ENCODE measurements at regions not wholly inside any gene's neighbourhood (a gene's known extent, or its start where the extent isn't known, plus 50 kb on each side); places are given as distances from the start of the nearest gene placed in this dataset.
A peak's percentile ranks its signal among the peaks of the same experiment; 100 is the strongest.

- DNase-seq (ENCODE audit: low spot score), result no peak
Measured at GRCh38 chr21:38147391-38147790, 109.4 kb upstream of the KCNJ15 start.

GRCh38 chr21:38148046-38148445 lies 108.7 kb upstream of the KCNJ15 start:
- TF ChIP-seq, protein P1, sequence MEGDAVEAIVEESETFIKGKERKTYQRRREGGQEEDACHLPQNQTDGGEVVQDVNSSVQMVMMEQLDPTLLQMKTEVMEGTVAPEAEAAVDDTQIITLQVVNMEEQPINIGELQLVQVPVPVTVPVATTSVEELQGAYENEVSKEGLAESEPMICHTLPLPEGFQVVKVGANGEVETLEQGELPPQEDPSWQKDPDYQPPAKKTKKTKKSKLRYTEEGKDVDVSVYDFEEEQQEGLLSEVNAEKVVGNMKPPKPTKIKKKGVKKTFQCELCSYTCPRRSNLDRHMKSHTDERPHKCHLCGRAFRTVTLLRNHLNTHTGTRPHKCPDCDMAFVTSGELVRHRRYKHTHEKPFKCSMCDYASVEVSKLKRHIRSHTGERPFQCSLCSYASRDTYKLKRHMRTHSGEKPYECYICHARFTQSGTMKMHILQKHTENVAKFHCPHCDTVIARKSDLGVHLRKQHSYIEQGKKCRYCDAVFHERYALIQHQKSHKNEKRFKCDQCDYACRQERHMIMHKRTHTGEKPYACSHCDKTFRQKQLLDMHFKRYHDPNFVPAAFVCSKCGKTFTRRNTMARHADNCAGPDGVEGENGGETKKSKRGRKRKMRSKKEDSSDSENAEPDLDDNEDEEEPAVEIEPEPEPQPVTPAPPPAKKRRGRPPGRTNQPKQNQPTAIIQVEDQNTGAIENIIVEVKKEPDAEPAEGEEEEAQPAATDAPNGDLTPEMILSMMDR (IDR thresholded peaks at IDR 0.05; ENCODE audit: extremely low read depth, missing control alignments), result no peak
- DNase-seq (ENCODE audit: low spot score), result no peak

More at GRCh38 chr21:38147391-38147790, 109.4 kb upstream of the KCNJ15 start:
- TF ChIP-seq, protein P1 (IDR thresholded peaks at IDR 0.05; ENCODE audit: extremely low read depth, missing control alignments), result no peak

GRCh38 chr21:38151021-38151645 lies 105.7 kb upstream of the KCNJ15 start:
- no peak for DNase-seq (ENCODE audit: low spot score)
- TF ChIP-seq, protein P1 (IDR thresholded peaks at IDR 0.05; ENCODE audit: extremely low read depth, missing control alignments), result no peak

DNA sequence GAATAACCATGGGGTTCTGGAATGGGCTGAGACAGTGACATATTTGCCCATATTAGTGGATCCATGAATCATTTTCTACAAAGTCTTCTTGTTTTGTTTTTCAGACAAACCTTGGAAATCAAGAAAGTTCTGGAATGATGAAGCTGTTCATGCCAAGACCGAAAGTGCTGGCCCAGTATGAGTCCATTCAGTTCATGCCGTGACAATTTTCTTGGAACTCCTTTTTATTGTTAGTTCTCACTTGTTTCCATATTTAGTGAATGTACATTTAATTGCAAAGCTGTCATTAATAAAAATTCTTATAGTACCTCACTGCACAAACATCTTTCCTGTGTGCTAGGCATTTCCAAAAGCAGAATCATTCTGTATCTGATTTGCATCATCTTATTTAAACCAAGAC lies 100.6 kb upstream of the KCNJ15 start:
- no peak for DNase-seq (ENCODE audit: low spot score)
- TF ChIP-seq, protein P1 (IDR thresholded peaks at IDR 0.05; ENCODE audit: extremely low read depth, missing control alignments), result no peak

DNA sequence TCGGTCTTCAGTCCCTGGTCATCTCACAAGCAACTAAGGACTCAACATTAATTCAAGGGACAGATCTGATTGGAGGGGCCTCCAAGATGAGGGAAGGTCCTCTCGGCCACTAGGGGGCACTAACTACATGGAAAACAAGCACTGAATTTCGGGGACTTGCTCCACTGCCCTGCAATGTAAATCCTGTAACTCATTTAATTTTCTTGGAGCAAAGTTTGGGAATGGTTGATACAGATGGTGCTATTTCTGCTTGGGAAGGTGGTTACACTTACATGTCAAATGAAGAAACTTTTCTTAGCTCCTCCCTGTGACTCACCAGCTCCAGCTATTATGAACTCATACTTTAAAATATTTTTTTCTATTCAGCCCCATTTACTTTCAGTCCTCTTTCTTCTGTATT lies 97.4 kb upstream of the KCNJ15 start:
- DNase-seq (ENCODE audit: low spot score), result peak; percentile 73

DNA sequence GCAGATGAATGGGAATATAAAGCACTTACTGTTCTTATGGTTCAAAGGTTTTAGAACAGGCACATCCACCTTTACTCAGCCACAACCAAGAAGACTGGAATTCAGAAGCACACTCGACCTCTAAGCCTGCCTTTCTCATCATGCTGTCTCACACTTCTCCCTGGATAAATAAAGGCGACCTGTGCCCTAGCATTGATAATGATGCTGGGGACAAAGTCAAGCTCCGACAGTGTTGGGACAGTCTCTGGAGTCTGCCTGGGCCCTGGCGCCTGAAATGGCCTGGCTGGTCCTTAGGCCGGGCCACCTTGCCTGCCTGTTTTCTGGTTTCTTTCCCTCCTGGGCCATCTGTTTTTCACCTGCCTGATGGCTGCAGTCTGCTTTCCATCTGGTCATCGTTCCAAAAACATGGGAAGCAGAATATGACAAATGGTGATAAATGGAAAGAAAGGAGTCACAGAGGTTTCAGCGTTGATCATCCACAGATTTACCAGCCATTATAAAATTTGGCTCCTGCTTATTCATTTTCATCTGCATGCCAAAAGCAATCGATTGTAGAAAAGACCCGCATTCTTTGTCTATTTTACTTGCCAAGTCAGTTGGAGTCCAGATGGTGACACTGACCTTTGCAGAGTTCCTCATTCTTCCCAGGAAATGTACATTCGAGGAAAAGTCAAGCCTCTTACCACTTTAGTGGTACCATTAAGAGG lies 91.2 kb upstream of the KCNJ15 start:
- TF ChIP-seq, protein P1 (IDR thresholded peaks at IDR 0.05; ENCODE audit: extremely low read depth, missing control alignments), result no peak
- DNase-seq (ENCODE audit: low spot score), result no peak

More for the DNA sequence above, 97.4 kb upstream of the KCNJ15 start:
- TF ChIP-seq, protein P1 (IDR thresholded peaks at IDR 0.05; ENCODE audit: extremely low read depth, missing control alignments), result peak; percentile 83

DNA sequence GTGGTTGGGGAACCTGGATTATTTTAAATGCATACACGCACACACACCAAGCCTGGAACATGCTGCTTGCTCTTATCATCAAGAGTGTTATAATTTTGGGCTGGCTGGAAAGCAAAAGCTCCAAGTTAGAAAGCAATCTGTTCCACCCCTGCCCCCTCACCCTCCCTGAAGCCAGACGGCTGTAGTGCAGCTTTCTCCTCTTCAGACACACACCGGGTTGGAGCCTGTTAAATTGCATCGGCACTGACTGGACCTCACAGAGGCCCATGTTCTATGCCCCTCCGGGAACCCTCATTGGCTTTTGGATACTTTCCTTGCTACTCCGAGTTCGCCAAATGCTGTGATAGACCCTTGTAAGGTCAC lies 90.6 kb upstream of the KCNJ15 start:
- no peak for DNase-seq (ENCODE audit: low spot score)
- TF ChIP-seq, protein P1 (IDR thresholded peaks at IDR 0.05; ENCODE audit: extremely low read depth, missing control alignments), result no peak

Data from GM20000 (cell line).